NCI-H345 (cell line): ENCODE measurements at regions not wholly inside any gene's neighbourhood (a gene's known extent, or its start where the extent isn't known, plus 50 kb on each side); places are given as distances from the start of the nearest gene placed in this dataset.
A peak's percentile ranks its signal among the peaks of the same experiment; 100 is the strongest.

Experiments
- DNase-seq: peaks from one replicate; lab custom pipeline; 2025; lab: John Stamatoyannopoulos, UW

- DNase-seq: no peak
Observed at GRCh38 chr3:102183186-102183585, 251.6 kb upstream of the ZPLD1 start.

GRCh38 chr3:102183623-102184022 lies 251.2 kb upstream of the ZPLD1 start:
- DNase-seq: no peak

- DNase-seq: no peak
Observed at GRCh38 chr3:102189541-102189940, 245.3 kb upstream of the ZPLD1 start.

- DNase-seq: no peak
Observed at GRCh38 chr3:102189956-102190723, 244.7 kb upstream of the ZPLD1 start.

- DNase-seq: no peak
Observed at GRCh38 chr3:102192575-102192974, 242.2 kb upstream of the ZPLD1 start.

GRCh38 chr3:102193255-102193654 lies 241.6 kb upstream of the ZPLD1 start:
- no peak for DNase-seq

GRCh38 chr3:102194001-102194400 lies 240.8 kb upstream of the ZPLD1 start:
- no peak for DNase-seq

- no peak for DNase-seq
Observed at GRCh38 chr3:102194760-102195159, 240.1 kb upstream of the ZPLD1 start.

GRCh38 chr3:102195198-102195948 lies 239.4 kb upstream of the ZPLD1 start:
- DNase-seq: peak; percentile 2

GRCh38 chr3:102200126-102200525 lies 234.7 kb upstream of the ZPLD1 start:
- DNase-seq: no peak

- DNase-seq: no peak
Observed at GRCh38 chr3:102200560-102200959, 234.3 kb upstream of the ZPLD1 start.

GRCh38 chr3:102205647-102206046 lies 229.2 kb upstream of the ZPLD1 start:
- no peak for DNase-seq

GRCh38 chr3:102206511-102207031 lies 228.2 kb upstream of the ZPLD1 start:
- DNase-seq: no peak

GRCh38 chr3:102207151-102207571 lies 227.7 kb upstream of the ZPLD1 start:
- no peak for DNase-seq

GRCh38 chr3:102215166-102215565 lies 219.6 kb upstream of the ZPLD1 start:
- no peak for DNase-seq

- DNase-seq: no peak
Observed at GRCh38 chr3:102223132-102223531, 211.7 kb upstream of the ZPLD1 start.

- DNase-seq: no peak
Observed at GRCh38 chr3:102224171-102224570, 210.6 kb upstream of the ZPLD1 start.

- DNase-seq: no peak
Observed at GRCh38 chr3:102225005-102225404, 209.8 kb upstream of the ZPLD1 start.

- DNase-seq: peak; percentile 46
Observed at GRCh38 chr3:102225407-102226132, 209.2 kb upstream of the ZPLD1 start.

GRCh38 chr3:102226463-102226862 lies 208.4 kb upstream of the ZPLD1 start:
- DNase-seq: no peak

- DNase-seq: peak; percentile 73
Observed at GRCh38 chr3:102229062-102229655, 205.7 kb upstream of the ZPLD1 start.

GRCh38 chr3:102230057-102230456 lies 204.8 kb upstream of the ZPLD1 start:
- DNase-seq: no peak
